ENCODE measurements at regions not wholly inside any gene's neighbourhood (a gene's known extent, or its start where the extent isn't known, plus 50 kb on each side); places are given as distances from the start of the nearest gene placed in this dataset.
"Not testable (repeated sequence)": the region's sequence is repeated elsewhere in the genome, so short reads cannot be mapped to it uniquely, and the experiment has no call there.

DNA sequence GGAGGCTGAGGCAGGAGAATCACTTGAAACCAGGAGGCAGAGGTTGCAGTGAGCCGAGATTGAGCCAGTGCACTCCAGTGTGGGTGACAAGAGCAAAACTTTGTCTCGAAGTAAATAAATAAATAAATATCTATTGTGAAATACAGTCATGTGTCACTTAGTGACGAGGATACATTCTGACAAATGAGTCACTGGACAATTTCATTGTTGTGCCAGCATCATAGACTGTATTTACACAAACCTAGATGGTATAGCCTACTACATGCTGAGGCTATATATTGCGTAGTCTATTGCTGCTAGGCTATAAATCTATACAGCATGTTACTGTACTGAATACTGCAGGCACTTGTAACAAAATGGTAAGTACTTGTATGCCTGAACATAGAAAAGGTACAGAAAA is 61.1 kb upstream of the CCL21 start:
- ChIA-PET CTCF (ENCODE audit: unreplicated experiment) (no interaction called here), POLR2A (no interaction called here)
- no peak overlapping the region for H3K4me3 ChIP-seq (ENCODE audit: low read depth, low read length, poor library complexity, severe bottlenecking)
- H2AFZ ChIP-seq (ENCODE audit: low read length): no peak overlapping the region
- intact Hi-C loops (cut with micrococcal nuclease; ENCODE audit: unreplicated experiment): no loop called here
- TF ChIP-seq EZH2phosphoT487 (IDR thresholded peaks at IDR 0.05; ENCODE audit: borderline replicate concordance, low read depth, low read length): no peak
- TF ChIP-seq, protein P1, sequence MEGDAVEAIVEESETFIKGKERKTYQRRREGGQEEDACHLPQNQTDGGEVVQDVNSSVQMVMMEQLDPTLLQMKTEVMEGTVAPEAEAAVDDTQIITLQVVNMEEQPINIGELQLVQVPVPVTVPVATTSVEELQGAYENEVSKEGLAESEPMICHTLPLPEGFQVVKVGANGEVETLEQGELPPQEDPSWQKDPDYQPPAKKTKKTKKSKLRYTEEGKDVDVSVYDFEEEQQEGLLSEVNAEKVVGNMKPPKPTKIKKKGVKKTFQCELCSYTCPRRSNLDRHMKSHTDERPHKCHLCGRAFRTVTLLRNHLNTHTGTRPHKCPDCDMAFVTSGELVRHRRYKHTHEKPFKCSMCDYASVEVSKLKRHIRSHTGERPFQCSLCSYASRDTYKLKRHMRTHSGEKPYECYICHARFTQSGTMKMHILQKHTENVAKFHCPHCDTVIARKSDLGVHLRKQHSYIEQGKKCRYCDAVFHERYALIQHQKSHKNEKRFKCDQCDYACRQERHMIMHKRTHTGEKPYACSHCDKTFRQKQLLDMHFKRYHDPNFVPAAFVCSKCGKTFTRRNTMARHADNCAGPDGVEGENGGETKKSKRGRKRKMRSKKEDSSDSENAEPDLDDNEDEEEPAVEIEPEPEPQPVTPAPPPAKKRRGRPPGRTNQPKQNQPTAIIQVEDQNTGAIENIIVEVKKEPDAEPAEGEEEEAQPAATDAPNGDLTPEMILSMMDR (conservative IDR thresholded peaks at IDR 0.05; ENCODE audit: low read length): no peak
- DNase-seq (ENCODE audit: low spot score): no peak
- H3K79me2 ChIP-seq (ENCODE audit: insufficient read depth, low read depth, low read length): no peaks in the 10 kb centered on the region
- no TSS peak for BruUV-seq (replicated peaks)
- no peak overlapping the region for H3K4me2 ChIP-seq (ENCODE audit: low read length)
- no peaks in the 10 kb centered on the region for H3K9me3 ChIP-seq (ENCODE audit: low read length)
- no peaks in the 10 kb centered on the region for H3K36me3 ChIP-seq (ENCODE audit: insufficient read depth, low read length)
- H3K4me1 ChIP-seq (ENCODE audit: insufficient read depth, low read length, poor library complexity, severe bottlenecking): no peaks in the 10 kb centered on the region
- no peaks in the 10 kb centered on the region for H4K20me1 ChIP-seq (ENCODE audit: insufficient read depth, low read length)
- peaks cover 3% of the 10 kb centered on the region; the same call in 1 of the 2 replicates for H3K9me2 ChIP-seq (ENCODE audit: insufficient read depth, low read length)
- no peak overlapping the region for H3K27ac ChIP-seq (ENCODE audit: low read depth, low read length, poor library complexity, severe bottlenecking)

DNA sequence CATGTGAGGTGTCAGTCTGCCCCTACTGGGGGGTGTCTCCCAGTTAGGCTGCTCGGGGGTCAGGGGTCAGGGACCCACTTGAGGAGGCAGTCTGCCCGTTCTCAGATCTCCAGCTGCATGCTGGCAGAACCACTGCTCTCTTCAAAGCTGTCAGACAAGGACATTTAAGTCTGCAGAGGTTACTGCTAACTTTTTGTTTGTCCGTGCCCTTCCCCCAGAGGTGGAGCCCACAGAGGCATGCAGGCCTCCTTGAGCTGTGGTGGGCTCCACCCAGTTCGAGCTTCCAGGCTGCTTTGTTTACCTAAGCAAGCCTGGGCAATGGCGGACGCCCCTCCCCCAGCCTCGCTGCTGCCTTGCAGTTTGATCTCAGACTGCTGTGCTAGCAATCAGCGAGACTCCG is 57.2 kb upstream of the CCL21 start:
- intact Hi-C loops (cut with micrococcal nuclease; ENCODE audit: unreplicated experiment); H3K4me2 ChIP-seq (ENCODE audit: low read length); H3K27ac ChIP-seq (ENCODE audit: low read depth, low read length, poor library complexity, severe bottlenecking); H4K20me1 ChIP-seq (ENCODE audit: insufficient read depth, low read length); H2AFZ ChIP-seq (ENCODE audit: low read length); H3K4me1 ChIP-seq (ENCODE audit: insufficient read depth, low read length, poor library complexity, severe bottlenecking); H3K4me3 ChIP-seq (ENCODE audit: low read depth, low read length, poor library complexity, severe bottlenecking); H3K9me3 ChIP-seq (ENCODE audit: low read length); DNase-seq (ENCODE audit: low spot score); H3K9me2 ChIP-seq (ENCODE audit: insufficient read depth, low read length); H3K36me3 ChIP-seq (ENCODE audit: insufficient read depth, low read length); H3K79me2 ChIP-seq (ENCODE audit: insufficient read depth, low read depth, low read length); POLR2A ChIA-PET; CTCF ChIA-PET (ENCODE audit: unreplicated experiment); BruUV-seq (replicated peaks): not testable (repeated sequence)

DNA sequence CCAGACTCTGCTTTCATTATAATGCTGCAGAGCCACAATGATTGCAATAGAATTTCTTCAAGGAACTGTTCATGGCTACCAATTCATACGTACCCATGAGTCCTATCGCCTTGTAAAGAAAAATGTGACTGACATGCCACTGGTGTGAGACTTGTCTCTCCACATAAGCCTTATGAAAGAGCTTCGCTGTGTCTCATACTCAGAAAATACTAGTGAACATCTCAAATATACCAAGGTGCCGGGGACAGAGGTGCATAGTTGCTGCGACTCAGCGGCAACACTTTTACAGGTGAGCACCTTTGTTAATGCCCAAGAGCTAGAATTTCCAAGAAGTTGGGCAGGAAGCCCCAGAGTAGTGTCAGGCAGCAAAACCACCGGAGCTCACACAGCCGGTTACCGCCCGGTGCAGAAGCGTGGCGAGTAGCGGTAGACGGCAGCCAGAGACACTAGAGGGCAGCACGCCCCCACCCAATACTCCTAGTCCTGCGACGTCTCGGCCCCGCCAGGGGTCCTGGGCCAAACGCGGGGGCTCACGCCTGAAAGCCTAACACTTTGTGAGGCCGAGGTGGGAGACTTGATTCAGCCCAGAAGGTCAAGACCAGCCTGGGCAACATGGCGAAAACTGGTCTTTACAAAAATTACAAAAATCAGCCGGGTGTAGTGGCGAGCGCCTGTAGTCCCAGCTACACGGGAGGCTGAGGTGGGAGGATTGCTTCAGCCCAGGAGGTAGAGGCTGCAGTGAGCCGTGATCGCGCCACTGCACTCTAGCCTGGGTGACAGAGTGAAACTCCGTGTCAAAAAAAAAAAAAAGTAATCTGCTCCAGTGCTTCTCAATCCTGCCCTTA is 50.5 kb upstream of the CCL21 start:
- H3K9me2 ChIP-seq (ENCODE audit: insufficient read depth, low read length); H3K4me2 ChIP-seq (ENCODE audit: low read length); intact Hi-C loops (cut with micrococcal nuclease; ENCODE audit: unreplicated experiment); H3K4me3 ChIP-seq (ENCODE audit: low read depth, low read length, poor library complexity, severe bottlenecking); H3K9me3 ChIP-seq (ENCODE audit: low read length); H4K20me1 ChIP-seq (ENCODE audit: insufficient read depth, low read length); CTCF ChIA-PET (ENCODE audit: unreplicated experiment); H3K36me3 ChIP-seq (ENCODE audit: insufficient read depth, low read length); H3K79me2 ChIP-seq (ENCODE audit: insufficient read depth, low read depth, low read length); BruUV-seq (replicated peaks); H2AFZ ChIP-seq (ENCODE audit: low read length); H3K4me1 ChIP-seq (ENCODE audit: insufficient read depth, low read length, poor library complexity, severe bottlenecking); H3K27ac ChIP-seq (ENCODE audit: low read depth, low read length, poor library complexity, severe bottlenecking): not testable (repeated sequence)
- TF ChIP-seq, protein P1 (conservative IDR thresholded peaks at IDR 0.05; ENCODE audit: low read length): peak; percentile 69
- DNase-seq (ENCODE audit: low spot score): peak; percentile 16
- POLR2A ChIA-PET: interaction anchor here (0.7 kb wide), 1 partner anchor 52 kb away, joined by 3 read pairs; no protein-coding TSS in a partner anchor

Data from OCI-LY7 (cell line).